ENCODE measurements at regions not wholly inside any gene's neighbourhood (a gene's known extent, or its start where the extent isn't known, plus 50 kb on each side); places are given as distances from the start of the nearest gene placed in this dataset.

DNA sequence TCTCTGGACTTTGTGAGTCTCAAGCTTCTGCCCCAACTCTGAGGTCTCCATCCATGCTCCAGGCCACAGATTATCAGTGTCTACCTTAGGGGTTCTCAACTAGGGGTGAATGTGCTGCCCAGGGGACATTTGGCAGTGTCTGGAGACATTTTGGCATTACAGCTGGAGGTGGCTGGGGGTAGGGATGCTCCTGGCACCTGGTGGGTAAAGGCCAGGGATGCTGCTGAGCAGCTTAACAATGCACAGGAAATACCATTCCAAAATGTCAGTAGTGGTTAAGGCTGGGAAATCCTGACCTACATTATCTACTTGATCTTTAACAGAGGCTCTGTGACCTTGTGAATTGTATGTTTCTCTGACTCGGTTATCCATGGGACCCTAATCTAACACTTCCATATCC lies 67.3 kb upstream of the PALS2 start:
- no peaks in the 10 kb centered on the region for H3K36me3 ChIP-seq (ENCODE audit: control insufficient read depth in 2 of 2, insufficient read depth in 2 of 2, low read length in 1 of 2)
- no peaks in the 10 kb centered on the region for H3K27me3 ChIP-seq (ENCODE audit: control insufficient read depth in 2 of 2, insufficient read depth in 1 of 2, low read length in 1 of 2)
- H3K27ac ChIP-seq (ENCODE audit: low read depth in 1 of 2, low read length in 1 of 2) = no peak overlapping the region
- H3K4me1 ChIP-seq (ENCODE audit: control insufficient read depth in 2 of 2, insufficient read depth in 2 of 2, low read length in 2 of 2) = no peaks in the 10 kb centered on the region
- DNase-seq (ENCODE audit: low read depth in 6 of 9, low spot score in 9 of 9) = no peak
- no peaks in the 10 kb centered on the region for H3K9me3 ChIP-seq (ENCODE audit: control insufficient read depth in 2 of 2, insufficient read depth in 1 of 2, low read length in 1 of 2)
- no peak overlapping the region for H3K4me3 ChIP-seq (ENCODE audit: low read length in 2 of 2)
- WGBS = 96% methylated on average over 1 of the region's 1 CpG

GRCh38 chr7:24508316-24508715 lies 64.9 kb upstream of the PALS2 start:
- WGBS = 89% methylated on average over 4 of the region's 4 CpGs
- no peaks in the 10 kb centered on the region for H3K27me3 ChIP-seq (ENCODE audit: control insufficient read depth in 2 of 2, insufficient read depth in 1 of 2, low read length in 1 of 2)
- H3K4me3 ChIP-seq (ENCODE audit: low read length in 2 of 2) = no peak overlapping the region

DNA sequence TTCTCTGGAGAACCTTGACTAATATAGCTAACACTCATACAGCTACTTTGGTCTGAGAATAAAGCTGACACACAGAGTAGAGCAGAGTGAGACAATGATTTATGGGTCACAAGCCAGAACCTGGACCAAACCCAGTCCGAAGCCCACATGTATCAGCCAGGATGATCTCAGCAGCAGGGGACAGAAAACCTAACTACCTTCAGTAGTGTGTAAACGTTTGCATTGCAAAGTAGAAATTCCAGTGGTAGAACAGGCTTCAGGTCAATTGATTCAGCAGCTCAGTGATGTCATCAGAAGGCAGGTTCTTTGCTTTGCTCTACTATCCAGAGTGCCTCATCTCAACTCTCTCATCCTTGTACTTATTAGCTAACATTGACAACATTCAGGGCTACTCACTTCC lies 62.5 kb upstream of the PALS2 start:
- Histone ChIP-seq H3K4me1 (ENCODE audit: control insufficient read depth in 2 of 2, insufficient read depth in 2 of 2, low read length in 2 of 2) (no peaks in the 10 kb centered on the region), H3K4me3 (ENCODE audit: low read length in 2 of 2) (no peak overlapping the region), H3K9me3 (ENCODE audit: control insufficient read depth in 2 of 2, insufficient read depth in 1 of 2, low read length in 1 of 2) (no peaks in the 10 kb centered on the region), H3K27me3 (ENCODE audit: control insufficient read depth in 2 of 2, insufficient read depth in 1 of 2, low read length in 1 of 2) (no peaks in the 10 kb centered on the region), H3K36me3 (ENCODE audit: control insufficient read depth in 2 of 2, insufficient read depth in 2 of 2, low read length in 1 of 2) (no peaks in the 10 kb centered on the region), H3K27ac (ENCODE audit: low read depth in 1 of 2, low read length in 1 of 2) (no peak overlapping the region)
- DNase-seq (ENCODE audit: low read depth in 6 of 9, low spot score in 9 of 9) = no peak
- WGBS = 80% methylated on average over 2 of the region's 2 CpGs

More at GRCh38 chr7:24508316-24508715, 64.9 kb upstream of the PALS2 start:
- DNase-seq (ENCODE audit: low read depth in 6 of 9, low spot score in 9 of 9) = no peak
- H3K9me3 ChIP-seq (ENCODE audit: control insufficient read depth in 2 of 2, insufficient read depth in 1 of 2, low read length in 1 of 2) = no peaks in the 10 kb centered on the region
- no peaks in the 10 kb centered on the region for H3K4me1 ChIP-seq (ENCODE audit: control insufficient read depth in 2 of 2, insufficient read depth in 2 of 2, low read length in 2 of 2)
- no peaks in the 10 kb centered on the region for H3K36me3 ChIP-seq (ENCODE audit: control insufficient read depth in 2 of 2, insufficient read depth in 2 of 2, low read length in 1 of 2)
- no peak overlapping the region for H3K27ac ChIP-seq (ENCODE audit: low read depth in 1 of 2, low read length in 1 of 2)

DNA sequence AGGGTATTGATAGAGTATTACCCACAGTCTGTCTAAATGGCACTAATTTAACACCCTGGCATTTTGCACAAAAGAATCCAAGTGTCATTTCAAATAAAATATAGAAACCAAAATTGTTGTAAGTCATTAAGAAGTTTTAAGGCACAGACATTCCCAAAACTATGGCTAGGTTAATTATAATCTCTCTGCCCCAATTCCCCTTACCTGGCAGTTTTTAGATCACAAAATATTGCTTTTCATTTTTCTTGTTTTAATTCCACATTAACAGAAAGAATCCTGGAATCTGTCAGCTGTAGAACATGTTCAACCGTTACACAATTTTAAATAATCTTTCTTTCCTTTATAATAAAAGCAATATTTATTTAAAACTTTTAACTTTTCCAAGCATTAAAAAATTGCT lies 56.1 kb upstream of the PALS2 start:
- Histone ChIP-seq H3K27me3 (ENCODE audit: control insufficient read depth in 2 of 2, insufficient read depth in 1 of 2, low read length in 1 of 2) (no peaks in the 10 kb centered on the region), H3K36me3 (ENCODE audit: control insufficient read depth in 2 of 2, insufficient read depth in 2 of 2, low read length in 1 of 2) (no peaks in the 10 kb centered on the region), H3K4me1 (ENCODE audit: control insufficient read depth in 2 of 2, insufficient read depth in 2 of 2, low read length in 2 of 2) (no peaks in the 10 kb centered on the region), H3K9me3 (ENCODE audit: control insufficient read depth in 2 of 2, insufficient read depth in 1 of 2, low read length in 1 of 2) (no peaks in the 10 kb centered on the region), H3K27ac (ENCODE audit: low read depth in 1 of 2, low read length in 1 of 2) (no peak overlapping the region), H3K4me3 (ENCODE audit: low read length in 2 of 2) (no peak overlapping the region)
- 95% methylated on average over 1 of the region's 1 CpG for WGBS
- DNase-seq (ENCODE audit: low read depth in 6 of 9, low spot score in 9 of 9) = no peak

DNA sequence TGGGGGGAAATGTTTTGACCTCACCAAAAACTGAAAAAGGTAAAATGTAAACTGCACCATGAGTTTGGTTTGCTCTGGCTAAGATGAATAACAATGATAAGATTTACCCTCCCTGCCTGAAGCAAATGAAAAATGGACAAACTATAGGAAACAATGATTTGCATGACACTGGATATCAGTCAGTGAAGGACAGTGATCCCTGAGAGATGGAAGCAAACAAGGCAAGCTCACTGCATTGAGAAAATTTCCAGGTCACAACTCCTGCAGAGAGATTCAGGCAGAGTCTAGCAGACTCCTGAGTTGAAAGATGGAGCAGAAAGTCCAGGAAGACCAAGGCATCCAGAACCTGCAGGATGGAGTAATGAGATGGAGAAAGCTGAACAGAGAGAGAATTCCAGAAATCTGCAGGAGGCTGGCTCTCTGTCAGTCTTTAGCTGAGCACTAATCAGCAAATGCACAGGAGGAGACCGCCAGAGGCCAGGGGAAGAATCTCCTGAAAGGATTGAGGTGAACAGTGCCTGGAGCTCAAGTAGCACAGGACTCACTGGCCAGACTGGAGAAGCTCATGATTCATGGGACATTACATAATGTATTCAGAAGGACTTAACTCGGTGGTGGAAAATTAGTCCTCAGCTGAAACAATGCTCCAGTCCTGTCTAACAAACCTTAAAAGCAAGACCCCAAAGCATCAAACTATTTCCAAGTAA lies 51.2 kb upstream of the PALS2 start:
- DNase-seq (ENCODE audit: low read depth in 6 of 9, low spot score in 9 of 9) = no peak
- Histone ChIP-seq H3K4me3 (ENCODE audit: low read length in 2 of 2) (no peak overlapping the region), H3K36me3 (ENCODE audit: control insufficient read depth in 2 of 2, insufficient read depth in 2 of 2, low read length in 1 of 2) (no peaks in the 10 kb centered on the region), H3K4me1 (ENCODE audit: control insufficient read depth in 2 of 2, insufficient read depth in 2 of 2, low read length in 2 of 2) (no peaks in the 10 kb centered on the region), H3K9me3 (ENCODE audit: control insufficient read depth in 2 of 2, insufficient read depth in 1 of 2, low read length in 1 of 2) (no peaks in the 10 kb centered on the region), H3K27ac (ENCODE audit: low read depth in 1 of 2, low read length in 1 of 2) (no peak overlapping the region), H3K27me3 (ENCODE audit: control insufficient read depth in 2 of 2, insufficient read depth in 1 of 2, low read length in 1 of 2) (no peaks in the 10 kb centered on the region)
- WGBS = 90% methylated on average over 2 of the region's 2 CpGs

Measured in thymus (tissue), 11 donors.